H54 (cell line): ENCODE measurements at regions not wholly inside any gene's neighbourhood (a gene's known extent, or its start where the extent isn't known, plus 50 kb on each side); places are given as distances from the start of the nearest gene placed in this dataset.
A peak's percentile ranks its signal among the peaks of the same experiment; 100 is the strongest.

ENCODE experiments used
- DNase-seq: peaks from one replicate; pipeline ENCODE4 v3.0.0; 2011; ENCODE audit warnings: low spot score, mixed read lengths; ENCODE audit not compliant: insufficient read length
- FAIRE-seq: peaks from 3 replicates; lab custom pipeline; 2011; peaks lifted over from hg19 to GRCh38; lab: Jason Lieb, UNC
- POLR2A ChIP-seq: IDR thresholded peaks from 2 replicates; pipeline ENCODE4 v1.6.1; 2011; ENCODE audit warnings: low read depth, mild to moderate bottlenecking, low read length

- TF ChIP-seq POLR2A, result no peak
- DNase-seq (no peak), FAIRE-seq (no peak)
Measured at GRCh38 chr11:80649186-80649585, 1208.4 kb upstream of the TENM4 start.

- no peak for DNase-seq
- TF ChIP-seq POLR2A, result no peak
- FAIRE-seq, result no peak
Measured at GRCh38 chr11:80638296-80638695, 1197.5 kb upstream of the TENM4 start.

- DNase-seq (no peak), FAIRE-seq (no peak)
- no peak for TF ChIP-seq POLR2A
Measured at GRCh38 chr11:80637571-80637970, 1196.7 kb upstream of the TENM4 start.

GRCh38 chr11:80636999-80637398, 1196.2 kb upstream of the TENM4 start:
- FAIRE-seq (no peak), DNase-seq (no peak)
- no peak for TF ChIP-seq POLR2A

GRCh38 chr11:80635178-80635577, 1194.3 kb upstream of the TENM4 start:
- TF ChIP-seq POLR2A, result no peak
- DNase-seq (no peak), FAIRE-seq (no peak)

- FAIRE-seq, result no peak
- TF ChIP-seq POLR2A, result no peak
- DNase-seq, result no peak
Measured at GRCh38 chr11:80632691-80633090, 1191.9 kb upstream of the TENM4 start.

GRCh38 chr11:80632156-80632555, 1191.3 kb upstream of the TENM4 start:
- no peak for TF ChIP-seq POLR2A
- FAIRE-seq (no peak), DNase-seq (no peak)

GRCh38 chr11:80629466-80629865, 1188.6 kb upstream of the TENM4 start:
- FAIRE-seq (no peak), DNase-seq (no peak)
- TF ChIP-seq POLR2A, result no peak

- TF ChIP-seq POLR2A, result no peak
- FAIRE-seq, result no peak
- no peak for DNase-seq
Measured at GRCh38 chr11:80627364-80627763, 1186.5 kb upstream of the TENM4 start.

- no peak for DNase-seq
- no peak for FAIRE-seq
- TF ChIP-seq POLR2A, result no peak
Measured at GRCh38 chr11:80626721-80627120, 1185.9 kb upstream of the TENM4 start.

GRCh38 chr11:80625563-80625962, 1184.7 kb upstream of the TENM4 start:
- no peak for TF ChIP-seq POLR2A
- FAIRE-seq (no peak), DNase-seq (no peak)

- DNase-seq, result no peak
- FAIRE-seq, result peak; percentile 30
- TF ChIP-seq POLR2A, result no peak
Measured at GRCh38 chr11:80621871-80622270, 1181.0 kb upstream of the TENM4 start.

GRCh38 chr11:80620867-80621266, 1180.0 kb upstream of the TENM4 start:
- DNase-seq, result no peak
- no peak for TF ChIP-seq POLR2A
- no peak for FAIRE-seq

GRCh38 chr11:80617156-80617555, 1176.3 kb upstream of the TENM4 start:
- no peak for TF ChIP-seq POLR2A
- FAIRE-seq (no peak), DNase-seq (no peak)

GRCh38 chr11:80616070-80616800, 1175.4 kb upstream of the TENM4 start:
- no peak for TF ChIP-seq POLR2A
- FAIRE-seq (peak; percentile 48), DNase-seq (no peak)
